ENCODE measurements at regions not wholly inside any gene's neighbourhood (a gene's known extent, or its start where the extent isn't known, plus 50 kb on each side); places are given as distances from the start of the nearest gene placed in this dataset.

DNA sequence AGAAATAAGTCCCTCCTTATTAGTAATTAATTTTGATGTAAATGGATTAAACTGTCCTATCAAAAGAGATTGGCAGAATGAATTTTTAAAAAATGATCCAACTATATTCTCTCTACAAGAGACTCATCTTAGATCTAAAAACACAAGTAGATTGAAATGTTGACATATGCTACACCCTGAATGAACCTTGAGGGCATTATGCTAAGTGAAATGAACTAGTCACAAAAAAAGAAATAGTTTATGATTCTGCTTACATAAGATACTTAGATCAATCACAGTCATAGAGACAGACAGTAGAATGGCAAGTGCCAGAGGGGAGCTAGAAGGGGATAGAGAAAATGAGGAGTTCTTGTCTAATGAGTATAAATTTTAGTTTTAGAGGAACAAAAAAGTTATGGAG is 849.8 kb downstream of the CDH11 start (continued):
- TF ChIP-seq, protein P1, sequence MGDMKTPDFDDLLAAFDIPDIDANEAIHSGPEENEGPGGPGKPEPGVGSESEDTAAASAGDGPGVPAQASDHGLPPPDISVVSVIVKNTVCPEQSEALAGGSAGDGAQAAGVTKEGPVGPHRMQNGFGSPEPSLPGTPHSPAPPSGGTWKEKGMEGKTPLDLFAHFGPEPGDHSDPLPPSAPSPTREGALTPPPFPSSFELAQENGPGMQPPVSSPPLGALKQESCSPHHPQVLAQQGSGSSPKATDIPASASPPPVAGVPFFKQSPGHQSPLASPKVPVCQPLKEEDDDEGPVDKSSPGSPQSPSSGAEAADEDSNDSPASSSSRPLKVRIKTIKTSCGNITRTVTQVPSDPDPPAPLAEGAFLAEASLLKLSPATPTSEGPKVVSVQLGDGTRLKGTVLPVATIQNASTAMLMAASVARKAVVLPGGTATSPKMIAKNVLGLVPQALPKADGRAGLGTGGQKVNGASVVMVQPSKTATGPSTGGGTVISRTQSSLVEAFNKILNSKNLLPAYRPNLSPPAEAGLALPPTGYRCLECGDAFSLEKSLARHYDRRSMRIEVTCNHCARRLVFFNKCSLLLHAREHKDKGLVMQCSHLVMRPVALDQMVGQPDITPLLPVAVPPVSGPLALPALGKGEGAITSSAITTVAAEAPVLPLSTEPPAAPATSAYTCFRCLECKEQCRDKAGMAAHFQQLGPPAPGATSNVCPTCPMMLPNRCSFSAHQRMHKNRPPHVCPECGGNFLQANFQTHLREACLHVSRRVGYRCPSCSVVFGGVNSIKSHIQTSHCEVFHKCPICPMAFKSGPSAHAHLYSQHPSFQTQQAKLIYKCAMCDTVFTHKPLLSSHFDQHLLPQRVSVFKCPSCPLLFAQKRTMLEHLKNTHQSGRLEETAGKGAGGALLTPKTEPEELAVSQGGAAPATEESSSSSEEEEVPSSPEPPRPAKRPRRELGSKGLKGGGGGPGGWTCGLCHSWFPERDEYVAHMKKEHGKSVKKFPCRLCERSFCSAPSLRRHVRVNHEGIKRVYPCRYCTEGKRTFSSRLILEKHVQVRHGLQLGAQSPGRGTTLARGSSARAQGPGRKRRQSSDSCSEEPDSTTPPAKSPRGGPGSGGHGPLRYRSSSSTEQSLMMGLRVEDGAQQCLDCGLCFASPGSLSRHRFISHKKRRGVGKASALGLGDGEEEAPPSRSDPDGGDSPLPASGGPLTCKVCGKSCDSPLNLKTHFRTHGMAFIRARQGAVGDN (IDR thresholded peaks at IDR 0.05): no peak
- no peak for TF ChIP-seq RUNX3 (IDR thresholded peaks at IDR 0.05; ENCODE audit: low read length)
- no peak for TF ChIP-seq LARP7 (IDR thresholded peaks at IDR 0.05)
- no peak for TF ChIP-seq SRF (IDR thresholded peaks at IDR 0.05; ENCODE audit: low read depth in 2 of 2, low read length in 2 of 2)
- no peak for TF ChIP-seq YY1 (IDR thresholded peaks at IDR 0.05; ENCODE audit: low read depth, low read length)

DNA sequence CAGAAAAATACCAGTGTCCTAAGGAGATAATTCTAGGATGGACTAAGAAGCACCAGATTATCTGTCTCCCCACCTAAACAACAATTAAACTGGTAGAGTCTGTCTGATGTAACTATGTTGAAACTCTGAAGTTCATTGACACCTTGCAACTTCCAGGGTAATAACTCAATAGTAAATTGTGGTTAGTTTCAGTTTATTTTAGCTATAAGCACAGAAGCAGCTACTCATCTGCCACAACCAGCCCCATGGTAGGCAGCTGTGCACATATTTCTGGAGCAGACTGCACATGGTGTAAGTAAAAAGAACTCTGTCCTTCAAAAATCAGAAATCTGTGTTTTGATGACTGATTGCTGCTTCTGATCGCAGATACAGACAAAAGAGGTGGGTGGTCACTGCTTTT is 852.1 kb downstream of the CDH11 start:
- in situ Hi-C loops (cut with MboI): no loop called here
- no peaks in the 10 kb centered on the region for H3K36me3 ChIP-seq (ENCODE audit: control insufficient read depth in 2 of 2, insufficient read depth in 2 of 2, low read length in 1 of 2)
- no peaks in the 10 kb centered on the region for H3K4me1 ChIP-seq (ENCODE audit: control insufficient read depth, insufficient read depth, low read length)
- POLR2A ChIA-PET: no interaction called here
- H3K9me3 ChIP-seq (replicated peaks; ENCODE audit: control insufficient read depth, insufficient read depth, low read length): no peaks in the 10 kb centered on the region
- H3K27me3 ChIP-seq (replicated peaks in 1 of 2; ENCODE audit: control insufficient read depth in 2 of 2, insufficient read depth in 2 of 2, low read length in 1 of 2): no peaks in the 10 kb centered on the region
- no peak overlapping the region for H3K9ac ChIP-seq (ENCODE audit: control insufficient read depth, insufficient read depth, low read length)
- H4K20me1 ChIP-seq (ENCODE audit: control insufficient read depth, insufficient read depth): no peaks in the 10 kb centered on the region
- intact Hi-C loops (cut with micrococcal nuclease; ENCODE audit: unreplicated experiment): no loop called here
- SMC1A ChIA-PET (ENCODE audit: uncharacterized antibody, unreplicated experiment): no interaction called here
- H3K79me2 ChIP-seq (ENCODE audit: control insufficient read depth, insufficient read depth, low read length): no peaks in the 10 kb centered on the region
- H2AFZ ChIP-seq (ENCODE audit: control insufficient read depth, low read depth, low read length): no peak overlapping the region
- no peak for FAIRE-seq
- no peak overlapping the region for H3K4me2 ChIP-seq (ENCODE audit: control insufficient read depth, insufficient read depth)
- no peak overlapping the region for H3K4me3 ChIP-seq
- RAD21 ChIA-PET (ENCODE audit: unreplicated experiment): no interaction called here
- ATAC-seq: no peak
- 6% methylated on average over 1 of the region's 1 CpG for WGBS (ENCODE audit: insufficient coverage, insufficient replicate concordance, low lambda C conversion rate, missing lambda C conversion rate)
- CTCF ChIA-PET: no interaction called here
- no peak for DNase-seq (ENCODE audit: low read depth, low spot score)
- H3K27ac ChIP-seq (ENCODE audit: control insufficient read depth, insufficient read depth): no peak overlapping the region
- BruUV-seq (replicated peaks): no TSS peak
- TF ChIP-seq RCOR1 (conservative IDR thresholded peaks at IDR 0.05; ENCODE audit: low read depth, low read length) (no peak), NR2C1 (IDR thresholded peaks at IDR 0.05) (no peak), KDM1A (IDR thresholded peaks at IDR 0.05; ENCODE audit: borderline replicate concordance) (no peak), FOS (IDR thresholded peaks at IDR 0.05; ENCODE audit: borderline replicate concordance, extremely low read depth, insufficient read length) (no peak), HDAC2 (IDR thresholded peaks at IDR 0.05) (no peak)
- TF ChIP-seq, protein P2, sequence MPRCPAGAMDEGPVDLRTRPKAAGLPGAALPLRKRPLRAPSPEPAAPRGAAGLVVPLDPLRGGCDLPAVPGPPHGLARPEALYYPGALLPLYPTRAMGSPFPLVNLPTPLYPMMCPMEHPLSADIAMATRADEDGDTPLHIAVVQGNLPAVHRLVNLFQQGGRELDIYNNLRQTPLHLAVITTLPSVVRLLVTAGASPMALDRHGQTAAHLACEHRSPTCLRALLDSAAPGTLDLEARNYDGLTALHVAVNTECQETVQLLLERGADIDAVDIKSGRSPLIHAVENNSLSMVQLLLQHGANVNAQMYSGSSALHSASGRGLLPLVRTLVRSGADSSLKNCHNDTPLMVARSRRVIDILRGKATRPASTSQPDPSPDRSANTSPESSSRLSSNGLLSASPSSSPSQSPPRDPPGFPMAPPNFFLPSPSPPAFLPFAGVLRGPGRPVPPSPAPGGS (IDR thresholded peaks at IDR 0.05; ENCODE audit: borderline replicate concordance, insufficient read depth, low read depth, low read length, poor library complexity, severe bottlenecking): no peak
- TF ChIP-seq, protein P3, sequence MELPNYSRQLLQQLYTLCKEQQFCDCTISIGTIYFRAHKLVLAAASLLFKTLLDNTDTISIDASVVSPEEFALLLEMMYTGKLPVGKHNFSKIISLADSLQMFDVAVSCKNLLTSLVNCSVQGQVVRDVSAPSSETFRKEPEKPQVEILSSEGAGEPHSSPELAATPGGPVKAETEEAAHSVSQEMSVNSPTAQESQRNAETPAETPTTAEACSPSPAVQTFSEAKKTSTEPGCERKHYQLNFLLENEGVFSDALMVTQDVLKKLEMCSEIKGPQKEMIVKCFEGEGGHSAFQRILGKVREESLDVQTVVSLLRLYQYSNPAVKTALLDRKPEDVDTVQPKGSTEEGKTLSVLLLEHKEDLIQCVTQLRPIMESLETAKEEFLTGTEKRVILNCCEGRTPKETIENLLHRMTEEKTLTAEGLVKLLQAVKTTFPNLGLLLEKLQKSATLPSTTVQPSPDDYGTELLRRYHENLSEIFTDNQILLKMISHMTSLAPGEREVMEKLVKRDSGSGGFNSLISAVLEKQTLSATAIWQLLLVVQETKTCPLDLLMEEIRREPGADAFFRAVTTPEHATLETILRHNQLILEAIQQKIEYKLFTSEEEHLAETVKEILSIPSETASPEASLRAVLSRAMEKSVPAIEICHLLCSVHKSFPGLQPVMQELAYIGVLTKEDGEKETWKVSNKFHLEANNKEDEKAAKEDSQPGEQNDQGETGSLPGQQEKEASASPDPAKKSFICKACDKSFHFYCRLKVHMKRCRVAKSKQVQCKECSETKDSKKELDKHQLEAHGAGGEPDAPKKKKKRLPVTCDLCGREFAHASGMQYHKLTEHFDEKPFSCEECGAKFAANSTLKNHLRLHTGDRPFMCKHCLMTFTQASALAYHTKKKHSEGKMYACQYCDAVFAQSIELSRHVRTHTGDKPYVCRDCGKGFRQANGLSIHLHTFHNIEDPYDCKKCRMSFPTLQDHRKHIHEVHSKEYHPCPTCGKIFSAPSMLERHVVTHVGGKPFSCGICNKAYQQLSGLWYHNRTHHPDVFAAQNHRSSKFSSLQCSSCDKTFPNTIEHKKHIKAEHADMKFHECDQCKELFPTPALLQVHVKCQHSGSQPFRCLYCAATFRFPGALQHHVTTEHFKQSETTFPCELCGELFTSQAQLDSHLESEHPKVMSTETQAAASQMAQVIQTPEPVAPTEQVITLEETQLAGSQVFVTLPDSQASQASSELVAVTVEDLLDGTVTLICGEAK (IDR thresholded peaks at IDR 0.05; ENCODE audit: borderline replicate concordance): no peak
- TF ChIP-seq, protein P4, sequence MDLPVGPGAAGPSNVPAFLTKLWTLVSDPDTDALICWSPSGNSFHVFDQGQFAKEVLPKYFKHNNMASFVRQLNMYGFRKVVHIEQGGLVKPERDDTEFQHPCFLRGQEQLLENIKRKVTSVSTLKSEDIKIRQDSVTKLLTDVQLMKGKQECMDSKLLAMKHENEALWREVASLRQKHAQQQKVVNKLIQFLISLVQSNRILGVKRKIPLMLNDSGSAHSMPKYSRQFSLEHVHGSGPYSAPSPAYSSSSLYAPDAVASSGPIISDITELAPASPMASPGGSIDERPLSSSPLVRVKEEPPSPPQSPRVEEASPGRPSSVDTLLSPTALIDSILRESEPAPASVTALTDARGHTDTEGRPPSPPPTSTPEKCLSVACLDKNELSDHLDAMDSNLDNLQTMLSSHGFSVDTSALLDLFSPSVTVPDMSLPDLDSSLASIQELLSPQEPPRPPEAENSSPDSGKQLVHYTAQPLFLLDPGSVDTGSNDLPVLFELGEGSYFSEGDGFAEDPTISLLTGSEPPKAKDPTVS (IDR thresholded peaks at IDR 0.05; ENCODE audit: low read depth, low read length): no peak
